ENCODE measurements at regions not wholly inside any gene's neighbourhood (a gene's known extent, or its start where the extent isn't known, plus 50 kb on each side); places are given as distances from the start of the nearest gene placed in this dataset.

DNA sequence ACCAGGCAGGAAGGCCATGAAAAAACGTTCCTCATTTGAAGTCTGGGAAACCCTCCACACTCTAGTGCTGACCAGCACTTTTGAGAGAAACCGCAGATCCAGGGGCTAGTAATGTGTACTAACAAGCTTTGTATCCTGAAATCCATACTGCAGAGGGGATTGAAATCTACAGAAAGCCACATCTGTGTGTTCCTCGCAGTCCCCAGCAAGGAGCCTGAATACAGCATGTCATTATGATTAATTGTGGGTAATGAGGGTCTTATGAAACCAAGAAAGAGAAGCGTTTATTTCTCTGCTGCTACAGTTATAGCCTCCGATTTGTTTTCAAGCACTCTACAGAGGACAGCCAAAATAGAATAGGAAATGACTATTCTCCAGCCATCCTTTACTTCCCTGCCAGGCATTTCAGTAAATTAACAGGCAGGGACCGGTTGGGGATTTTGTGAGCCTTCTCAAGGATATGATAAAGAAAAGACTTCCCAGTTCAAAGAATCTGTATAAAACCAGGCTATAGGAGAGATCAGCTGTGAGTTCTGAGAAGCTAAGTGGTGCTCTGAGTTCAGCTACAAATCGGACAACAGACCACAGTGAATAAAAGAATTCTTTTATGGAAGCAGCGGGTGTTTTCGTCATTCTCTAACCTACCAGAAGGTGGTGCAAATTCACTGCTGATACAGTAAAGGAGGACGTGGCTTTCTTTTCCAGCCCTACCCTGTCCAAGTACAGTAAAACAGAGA lies 133.4 kb downstream of the INSIG2 start:
- H3K9me3 ChIP-seq, result no peaks in the 10 kb centered on the region
- H3K4me1 ChIP-seq, result no peaks in the 10 kb centered on the region
- ATAC-seq, result peak; percentile 85 to 95; a peak in 5 of 6 replicates
- no peak overlapping the region for H3K4me2 ChIP-seq
- no peak overlapping the region for H3K27ac ChIP-seq
- FAIRE-seq, result no peak
- CTCF ChIA-PET, result interaction anchor here (0.7 to 3.7 kb wide), 39 partner anchors 9 to 661 kb away, joined by 3 to 43 read pairs (median 5); partner anchors contain the start of gene EN1
- H3K4me3 ChIP-seq, result no peak overlapping the region
- WGBS (ENCODE audit: missing lambda C conversion rate), result 9% methylated on average over 10 of the region's 10 CpGs
- DNase-seq (ENCODE audit: low read depth in 1 of 2, low spot score in 1 of 2), result peak; percentile 54 to 63
- POLR2A ChIA-PET, result no interaction called here
- TF ChIP-seq, protein P1, sequence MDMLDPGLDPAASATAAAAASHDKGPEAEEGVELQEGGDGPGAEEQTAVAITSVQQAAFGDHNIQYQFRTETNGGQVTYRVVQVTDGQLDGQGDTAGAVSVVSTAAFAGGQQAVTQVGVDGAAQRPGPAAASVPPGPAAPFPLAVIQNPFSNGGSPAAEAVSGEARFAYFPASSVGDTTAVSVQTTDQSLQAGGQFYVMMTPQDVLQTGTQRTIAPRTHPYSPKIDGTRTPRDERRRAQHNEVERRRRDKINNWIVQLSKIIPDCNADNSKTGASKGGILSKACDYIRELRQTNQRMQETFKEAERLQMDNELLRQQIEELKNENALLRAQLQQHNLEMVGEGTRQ (IDR thresholded peaks at IDR 0.05), result no peak
- no peak for TF ChIP-seq CBX2 (IDR thresholded peaks at IDR 0.05; ENCODE audit: borderline replicate concordance, low read depth)
- no peak for TF ChIP-seq TP53 (CRISPR knock-in tag; IDR thresholded peaks at IDR 0.05)
- TF ChIP-seq RARB (CRISPR knock-in tag; IDR thresholded peaks at IDR 0.05), result no peak
- TF ChIP-seq, protein P2, sequence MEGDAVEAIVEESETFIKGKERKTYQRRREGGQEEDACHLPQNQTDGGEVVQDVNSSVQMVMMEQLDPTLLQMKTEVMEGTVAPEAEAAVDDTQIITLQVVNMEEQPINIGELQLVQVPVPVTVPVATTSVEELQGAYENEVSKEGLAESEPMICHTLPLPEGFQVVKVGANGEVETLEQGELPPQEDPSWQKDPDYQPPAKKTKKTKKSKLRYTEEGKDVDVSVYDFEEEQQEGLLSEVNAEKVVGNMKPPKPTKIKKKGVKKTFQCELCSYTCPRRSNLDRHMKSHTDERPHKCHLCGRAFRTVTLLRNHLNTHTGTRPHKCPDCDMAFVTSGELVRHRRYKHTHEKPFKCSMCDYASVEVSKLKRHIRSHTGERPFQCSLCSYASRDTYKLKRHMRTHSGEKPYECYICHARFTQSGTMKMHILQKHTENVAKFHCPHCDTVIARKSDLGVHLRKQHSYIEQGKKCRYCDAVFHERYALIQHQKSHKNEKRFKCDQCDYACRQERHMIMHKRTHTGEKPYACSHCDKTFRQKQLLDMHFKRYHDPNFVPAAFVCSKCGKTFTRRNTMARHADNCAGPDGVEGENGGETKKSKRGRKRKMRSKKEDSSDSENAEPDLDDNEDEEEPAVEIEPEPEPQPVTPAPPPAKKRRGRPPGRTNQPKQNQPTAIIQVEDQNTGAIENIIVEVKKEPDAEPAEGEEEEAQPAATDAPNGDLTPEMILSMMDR (IDR thresholded peaks at IDR 0.05), result peak; percentile 81
- no peak for TF ChIP-seq KDM5A (IDR thresholded peaks at IDR 0.05)
- peak; percentile 85 to 87 for TF ChIP-seq RAD21 (conservative IDR thresholded peaks at IDR 0.05 in 1 of 2, IDR thresholded peaks at IDR 0.05 in 1 of 2)
- TF ChIP-seq JUN (IDR thresholded peaks at IDR 0.05), result no peak
- no peak for TF ChIP-seq NR3C1 (IDR thresholded peaks at IDR 0.05)
- TF ChIP-seq EP300 (IDR thresholded peaks at IDR 0.05), result no peak
- TF ChIP-seq, protein P3, sequence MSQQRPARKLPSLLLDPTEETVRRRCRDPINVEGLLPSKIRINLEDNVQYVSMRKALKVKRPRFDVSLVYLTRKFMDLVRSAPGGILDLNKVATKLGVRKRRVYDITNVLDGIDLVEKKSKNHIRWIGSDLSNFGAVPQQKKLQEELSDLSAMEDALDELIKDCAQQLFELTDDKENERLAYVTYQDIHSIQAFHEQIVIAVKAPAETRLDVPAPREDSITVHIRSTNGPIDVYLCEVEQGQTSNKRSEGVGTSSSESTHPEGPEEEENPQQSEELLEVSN (IDR thresholded peaks at IDR 0.05; ENCODE audit: borderline replicate concordance, low read depth), result no peak
- TF ChIP-seq EHF (CRISPR knock-in tag; IDR thresholded peaks at IDR 0.05), result no peak
- TF ChIP-seq BHLHE40 (IDR thresholded peaks at IDR 0.05; ENCODE audit: low read depth, low read length), result no peak
- peak; percentile 86 for TF ChIP-seq SMC3 (IDR thresholded peaks at IDR 0.05)

DNA sequence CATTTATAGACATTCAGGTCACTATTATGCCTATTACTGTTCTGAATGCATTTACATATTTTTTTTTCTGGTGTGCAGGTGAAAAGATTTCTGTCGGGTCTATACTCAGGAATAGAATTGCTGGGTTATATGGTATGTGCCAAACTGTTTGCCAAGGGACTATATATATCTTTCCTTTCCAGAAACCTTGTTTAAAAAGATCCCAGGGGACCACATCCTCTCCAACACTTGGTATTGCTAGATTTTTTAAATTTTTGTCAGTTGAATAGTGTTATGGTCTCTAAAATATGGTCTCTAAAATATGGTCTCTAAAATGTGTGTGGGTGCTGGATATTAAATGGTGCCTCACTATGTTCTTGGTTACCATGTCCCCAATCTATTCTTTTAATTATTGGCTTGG lies 131.3 kb downstream of the INSIG2 start:
- 0% methylated on average over 1 of the region's 1 CpG for WGBS (ENCODE audit: missing lambda C conversion rate)
- no peak for TF ChIP-seq CBX8 (IDR thresholded peaks at IDR 0.05)
- TF ChIP-seq CEBPB (IDR thresholded peaks at IDR 0.05), result no peak
- TF ChIP-seq EP300 (IDR thresholded peaks at IDR 0.05), result no peak
- TF ChIP-seq ZFP36 (IDR thresholded peaks at IDR 0.05; ENCODE audit: borderline replicate concordance, partially characterized antibody), result no peak
- no peak for TF ChIP-seq CBX2 (IDR thresholded peaks at IDR 0.05; ENCODE audit: borderline replicate concordance, low read depth)
- no peak for TF ChIP-seq HOXB13 (CRISPR knock-in tag; IDR thresholded peaks at IDR 0.05; ENCODE audit: low read depth)
- TF ChIP-seq MAZ (IDR thresholded peaks at IDR 0.05; ENCODE audit: borderline replicate concordance, low read depth, low read length), result no peak
- TF ChIP-seq FOSB (CRISPR knock-in tag; IDR thresholded peaks at IDR 0.05), result no peak
- TF ChIP-seq, protein P3 (IDR thresholded peaks at IDR 0.05; ENCODE audit: borderline replicate concordance, low read depth), result no peak
- no peak for TF ChIP-seq CHD4 (IDR thresholded peaks at IDR 0.05; ENCODE audit: borderline replicate concordance)
- no peak for TF ChIP-seq CHD2 (IDR thresholded peaks at IDR 0.05; ENCODE audit: low read length, partially characterized antibody)
- no peak for TF ChIP-seq NFE2L2 (conservative IDR thresholded peaks at IDR 0.05; ENCODE audit: low read length)
- no peak for TF ChIP-seq ESRRA (IDR thresholded peaks at IDR 0.05; ENCODE audit: borderline replicate concordance, low read length)
- TF ChIP-seq ZC3H11A (IDR thresholded peaks at IDR 0.05), result no peak
- no peak for TF ChIP-seq SREBF2 (IDR thresholded peaks at IDR 0.05)
- TF ChIP-seq, protein P4, sequence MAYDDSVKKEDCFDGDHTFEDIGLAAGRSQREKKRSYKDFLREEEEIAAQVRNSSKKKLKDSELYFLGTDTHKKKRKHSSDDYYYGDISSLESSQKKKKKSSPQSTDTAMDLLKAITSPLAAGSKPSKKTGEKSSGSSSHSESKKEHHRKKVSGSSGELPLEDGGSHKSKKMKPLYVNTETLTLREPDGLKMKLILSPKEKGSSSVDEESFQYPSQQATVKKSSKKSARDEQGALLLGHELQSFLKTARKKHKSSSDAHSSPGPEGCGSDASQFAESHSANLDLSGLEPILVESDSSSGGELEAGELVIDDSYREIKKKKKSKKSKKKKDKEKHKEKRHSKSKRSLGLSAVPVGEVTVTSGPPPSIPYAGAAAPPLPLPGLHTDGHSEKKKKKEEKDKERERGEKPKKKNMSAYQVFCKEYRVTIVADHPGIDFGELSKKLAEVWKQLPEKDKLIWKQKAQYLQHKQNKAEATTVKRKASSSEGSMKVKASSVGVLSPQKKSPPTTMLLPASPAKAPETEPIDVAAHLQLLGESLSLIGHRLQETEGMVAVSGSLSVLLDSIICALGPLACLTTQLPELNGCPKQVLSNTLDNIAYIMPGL (CRISPR knock-in tag; IDR thresholded peaks at IDR 0.05; ENCODE audit: borderline replicate concordance), result no peak
- TF ChIP-seq PHF8 (IDR thresholded peaks at IDR 0.05; ENCODE audit: borderline replicate concordance, low read depth), result no peak
- no peak for TF ChIP-seq FOXS1 (CRISPR knock-in tag; IDR thresholded peaks at IDR 0.05)
- no peak for TF ChIP-seq SMC3 (IDR thresholded peaks at IDR 0.05)
- H3K9me3 ChIP-seq, result no peaks in the 10 kb centered on the region
- no peak for FAIRE-seq
- POLR2A ChIA-PET, result no interaction called here
- ATAC-seq, result no peak
- no peak overlapping the region for H3K4me3 ChIP-seq
- DNase-seq (ENCODE audit: low read depth in 1 of 2, low spot score in 1 of 2), result no peak
- CTCF ChIA-PET, result interaction anchor here (1.1 kb wide), 2 partner anchors 8 to 646 kb away, joined by 4 to 5 read pairs; no protein-coding TSS in a partner anchor
- no peak overlapping the region for H3K4me2 ChIP-seq
- H3K4me1 ChIP-seq, result no peaks in the 10 kb centered on the region
- no peak overlapping the region for H3K27ac ChIP-seq
